Stimulated activated CD8-positive, alpha-beta memory T cell treated with anti-CD3 and anti-CD28 coated beads, Interleukin-12 subunit alpha, Interleukin-12 subunit beta, amount 100 ng/mL, for 24 hours (primary cell): ENCODE measurements at regions not wholly inside any gene's neighbourhood (a gene's known extent, or its start where the extent isn't known, plus 50 kb on each side); places are given as distances from the start of the nearest gene placed in this dataset.
"Not testable (repeated sequence)": the region's sequence is repeated elsewhere in the genome, so short reads cannot be mapped to it uniquely, and the experiment has no call there.

Experiments used
- DNase-seq: peaks from one replicate; pipeline ENCODE4 v3.0.0-alpha.2; 2020; ENCODE audit errors: extremely low read depth

GRCh38 chr16:86957662-86958198 is 359.5 kb downstream of the C16orf95 start:
- not testable (repeated sequence) for DNase-seq

- DNase-seq, result no peak
Observed at GRCh38 chr16:86958423-86958822, 358.8 kb downstream of the C16orf95 start.

GRCh38 chr16:86959091-86959651 is 358.0 kb downstream of the C16orf95 start:
- no peak for DNase-seq

GRCh38 chr16:86959729-86960128 is 357.5 kb downstream of the C16orf95 start:
- DNase-seq, result no peak

DNA sequence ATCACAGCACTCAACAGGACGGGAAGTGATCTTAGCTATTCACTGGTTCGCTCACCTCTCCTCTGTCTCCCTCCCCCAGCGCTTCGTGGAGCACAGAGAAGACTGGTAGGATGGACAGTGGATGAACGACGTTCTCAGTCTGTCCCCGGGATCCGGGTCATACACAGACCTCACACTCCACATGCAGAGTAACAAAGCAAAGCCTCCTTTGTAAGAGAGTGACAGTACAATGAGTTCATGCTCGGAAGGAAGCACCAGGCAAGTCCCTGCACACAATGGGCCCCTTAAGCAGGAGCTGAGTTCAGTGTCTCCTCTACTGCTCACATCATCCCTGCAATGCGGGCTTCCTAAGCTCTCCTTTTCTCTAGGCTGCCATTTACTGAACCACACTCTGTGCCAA is 356.9 kb downstream of the C16orf95 start:
- DNase-seq, result no peak

- no peak for DNase-seq
Observed at GRCh38 chr16:86961171-86961601, 356.0 kb downstream of the C16orf95 start.

GRCh38 chr16:86962259-86962658 is 354.9 kb downstream of the C16orf95 start:
- no peak for DNase-seq

GRCh38 chr16:86962913-86963312 is 354.3 kb downstream of the C16orf95 start:
- no peak for DNase-seq

- no peak for DNase-seq
Observed at GRCh38 chr16:86963600-86964575, 353.3 kb downstream of the C16orf95 start.

GRCh38 chr16:86964796-86965241 is 352.4 kb downstream of the C16orf95 start:
- DNase-seq, result no peak

GRCh38 chr16:86965331-86965730 is 351.9 kb downstream of the C16orf95 start:
- no peak for DNase-seq

- no peak for DNase-seq
Observed at GRCh38 chr16:86965840-86966550, 351.2 kb downstream of the C16orf95 start.

- DNase-seq, result no peak
Observed at GRCh38 chr16:86966777-86967176, 350.4 kb downstream of the C16orf95 start.

GRCh38 chr16:86968866-86969265 is 348.3 kb downstream of the C16orf95 start:
- no peak for DNase-seq

- DNase-seq, result no peak
Observed at GRCh38 chr16:86969716-86970115, 347.5 kb downstream of the C16orf95 start.

- no peak for DNase-seq
Observed at GRCh38 chr16:86970279-86970678, 346.9 kb downstream of the C16orf95 start.

DNA sequence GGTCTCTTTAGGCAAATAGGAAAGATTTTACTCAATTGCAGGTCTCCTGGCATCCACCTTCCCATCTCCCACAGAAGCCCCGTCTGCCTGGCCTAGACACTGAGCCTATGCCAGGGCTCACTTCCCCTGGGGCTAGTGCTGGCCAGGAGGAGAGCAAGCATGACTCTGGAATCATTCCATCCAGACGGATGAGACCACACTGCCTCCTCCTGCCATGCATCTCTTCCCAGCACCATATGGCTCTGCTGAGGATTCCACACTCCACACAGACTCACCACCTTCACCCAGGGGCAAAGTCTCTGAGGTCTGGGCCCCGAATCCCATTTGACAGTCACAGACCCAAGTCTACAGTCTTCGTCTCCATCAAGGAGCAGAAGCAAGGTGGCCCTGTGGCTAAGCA is 346.5 kb downstream of the C16orf95 start:
- no peak for DNase-seq

DNA sequence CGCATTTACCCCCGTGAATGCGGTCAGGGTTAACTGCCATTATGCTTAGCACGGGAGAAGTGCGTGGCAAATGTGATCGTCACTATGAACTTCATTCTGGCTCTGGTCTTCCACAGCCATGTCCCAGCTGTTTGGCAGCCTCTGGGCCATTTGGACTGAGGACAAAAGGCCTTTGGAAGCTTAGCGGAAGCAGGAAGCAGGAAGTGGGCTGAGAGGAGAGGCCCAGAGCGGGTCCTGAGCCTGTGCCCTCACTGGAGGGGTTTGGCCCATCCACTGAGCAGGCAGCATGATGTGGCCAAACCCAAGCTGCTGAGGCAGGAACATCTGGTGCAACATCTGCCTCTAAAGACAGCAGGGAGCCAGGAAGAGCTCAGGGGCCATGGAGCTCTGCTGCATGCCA is 345.9 kb downstream of the C16orf95 start:
- DNase-seq, result no peak

- no peak for DNase-seq
Observed at GRCh38 chr16:86974120-86974519, 343.1 kb downstream of the C16orf95 start.

DNA sequence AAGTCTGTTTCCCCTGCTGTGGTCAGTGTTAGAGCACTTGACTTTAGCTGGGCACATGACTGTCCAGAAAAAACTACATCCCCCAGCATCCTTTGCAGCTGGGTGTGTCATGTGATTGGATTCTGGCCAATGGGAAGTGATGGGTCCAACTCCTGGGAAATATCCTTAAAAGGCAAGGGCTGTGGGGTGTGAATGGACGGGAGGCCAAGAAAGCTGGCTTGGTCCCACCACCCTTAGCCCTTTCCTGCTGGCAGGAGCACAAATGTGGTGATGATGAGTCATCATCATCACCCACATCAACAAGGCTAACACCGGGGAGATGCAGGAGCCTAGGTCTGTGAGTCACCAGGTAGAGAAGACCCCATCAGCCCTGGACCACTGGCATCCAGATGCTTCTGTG is 341.7 kb downstream of the C16orf95 start:
- DNase-seq, result no peak

GRCh38 chr16:86977076-86977676 is 340.0 kb downstream of the C16orf95 start:
- no peak for DNase-seq
